ENCODE measurements at regions not wholly inside any gene's neighbourhood (a gene's known extent, or its start where the extent isn't known, plus 50 kb on each side); places are given as distances from the start of the nearest gene placed in this dataset.
"Not testable (repeated sequence)": the region's sequence is repeated elsewhere in the genome, so short reads cannot be mapped to it uniquely, and the experiment has no call there.

DNA sequence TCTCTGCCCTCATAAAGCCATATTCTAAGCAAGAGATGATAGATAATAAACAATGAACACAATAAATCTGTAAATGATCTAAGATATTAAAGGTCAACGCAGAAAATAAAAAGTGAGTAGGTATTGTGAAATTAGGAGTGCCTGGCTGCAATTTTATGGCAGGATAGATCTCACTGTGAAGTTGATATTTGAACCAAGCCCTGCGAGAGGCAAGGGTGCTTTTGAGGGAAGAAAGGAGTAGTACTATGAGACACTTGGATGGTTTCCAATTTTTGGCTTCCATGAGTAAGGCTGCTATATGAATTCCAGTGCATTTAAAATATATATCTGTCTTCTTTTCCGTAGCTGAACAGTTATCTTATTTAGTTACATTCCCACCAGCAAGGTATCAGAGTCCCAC lies 720.0 kb upstream of the CNTN5 start:
- no peak for DNase-seq (ENCODE audit: low read depth, low spot score)

DNA sequence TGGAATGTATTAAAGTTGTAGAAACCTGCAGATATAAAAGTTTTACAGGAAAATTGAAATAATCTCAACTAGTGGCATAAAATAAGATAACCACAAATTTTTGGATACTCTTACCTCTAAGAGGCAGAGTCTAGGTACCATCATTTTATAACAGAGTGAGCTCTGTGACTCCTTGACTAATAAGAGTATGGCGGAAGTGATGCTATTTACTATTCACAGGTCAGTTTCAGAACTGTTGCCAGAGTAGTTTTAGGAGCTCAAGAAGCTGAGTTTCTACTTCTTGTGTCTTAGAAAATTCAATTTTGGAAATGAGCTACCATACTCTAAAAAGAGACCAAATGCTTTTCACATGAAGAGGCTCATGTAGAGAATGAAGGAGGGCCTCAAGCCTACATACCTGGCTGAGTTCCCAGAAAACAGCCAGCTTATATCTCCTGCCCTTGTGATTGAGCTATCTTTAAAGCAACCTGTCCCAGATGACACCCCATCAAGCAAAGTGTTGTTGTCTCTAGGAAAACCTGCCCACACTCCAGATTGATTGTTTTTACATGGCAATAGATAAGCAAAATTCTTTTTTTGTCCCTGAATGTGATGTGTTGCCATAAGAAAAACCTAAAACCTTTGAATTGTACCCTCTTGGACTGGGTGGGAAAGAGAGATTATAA lies 712.8 kb upstream of the CNTN5 start:
- no peak for DNase-seq (ENCODE audit: low read depth, low spot score)

DNA sequence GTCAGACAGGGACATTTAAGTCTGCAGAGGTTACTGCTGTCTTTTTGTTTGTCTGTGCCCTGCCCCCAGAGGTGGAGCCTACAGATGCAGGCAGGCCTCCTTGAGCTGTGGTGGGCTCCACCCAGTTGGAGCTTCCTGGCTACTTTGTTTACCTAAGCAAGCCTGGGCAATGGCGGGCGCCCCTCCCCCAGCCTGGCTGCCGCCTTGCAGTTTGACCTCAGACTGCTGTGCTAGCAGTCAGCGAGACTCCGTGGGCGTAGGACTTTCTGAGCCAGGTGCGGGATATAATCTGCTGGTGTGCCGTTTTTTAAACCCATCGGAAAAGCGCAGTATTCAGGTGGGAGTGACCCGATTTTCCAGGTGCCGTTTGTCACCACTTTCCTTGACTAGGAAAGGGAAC lies 690.4 kb upstream of the CNTN5 start:
- not testable (repeated sequence) for DNase-seq (ENCODE audit: low read depth, low spot score)

DNA sequence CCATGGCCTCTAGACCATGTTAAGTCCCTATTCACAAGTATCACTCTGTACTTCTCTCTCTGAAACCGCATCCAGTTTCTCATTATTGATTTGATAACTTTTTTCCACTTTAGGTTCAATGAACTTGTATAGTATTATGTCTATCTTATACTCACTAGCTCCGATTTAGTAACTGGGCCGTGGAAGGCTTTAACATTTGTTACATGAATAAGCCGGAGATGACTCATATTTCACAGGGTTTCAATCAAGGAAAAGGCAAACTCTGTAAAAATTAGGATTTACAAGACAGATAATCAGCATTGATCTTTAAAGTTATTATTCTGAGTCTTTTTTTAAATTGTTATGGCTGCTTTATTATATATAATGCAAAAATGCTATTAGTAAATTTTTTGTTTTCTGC lies 662.2 kb upstream of the CNTN5 start:
- no peak for DNase-seq (ENCODE audit: low read depth, low spot score)

DNA sequence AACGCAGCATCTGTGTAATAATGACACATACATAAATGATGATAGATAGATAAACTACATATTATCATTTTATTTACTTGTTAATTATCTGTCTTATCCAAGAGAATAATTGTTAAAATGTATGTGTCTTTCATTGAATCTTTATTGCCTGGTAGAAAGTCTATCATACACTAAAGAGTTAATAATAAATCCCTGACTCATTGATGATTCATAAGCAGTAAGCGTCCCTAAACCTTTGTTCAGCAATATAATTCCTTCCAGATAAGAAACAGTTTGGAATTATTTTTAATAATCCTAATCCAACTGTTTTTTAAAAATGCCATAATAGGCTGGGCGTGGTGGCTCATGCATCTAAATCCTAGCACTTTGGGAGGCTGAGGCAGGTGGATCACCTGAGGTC lies 655.6 kb upstream of the CNTN5 start:
- DNase-seq (ENCODE audit: low read depth, low spot score): no peak

DNA sequence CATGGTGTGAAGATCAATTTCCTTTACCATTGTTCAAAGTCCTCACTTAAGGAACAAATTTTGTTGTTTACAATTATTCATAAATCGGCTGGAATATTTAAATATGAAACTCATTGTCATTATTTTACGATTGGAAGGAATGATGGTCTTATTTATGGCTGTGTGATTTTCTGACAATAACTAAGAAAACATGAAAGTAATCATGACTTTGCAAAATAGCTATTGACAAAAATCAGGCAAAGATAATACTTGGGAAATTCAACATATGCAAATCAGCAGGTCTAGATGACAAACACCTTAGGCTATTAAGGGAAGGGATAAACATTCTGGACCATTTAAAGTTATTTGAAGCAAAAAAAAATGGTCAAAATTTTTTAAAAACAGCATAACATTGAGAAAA lies 654.8 kb upstream of the CNTN5 start:
- no peak for DNase-seq (ENCODE audit: low read depth, low spot score)

DNA sequence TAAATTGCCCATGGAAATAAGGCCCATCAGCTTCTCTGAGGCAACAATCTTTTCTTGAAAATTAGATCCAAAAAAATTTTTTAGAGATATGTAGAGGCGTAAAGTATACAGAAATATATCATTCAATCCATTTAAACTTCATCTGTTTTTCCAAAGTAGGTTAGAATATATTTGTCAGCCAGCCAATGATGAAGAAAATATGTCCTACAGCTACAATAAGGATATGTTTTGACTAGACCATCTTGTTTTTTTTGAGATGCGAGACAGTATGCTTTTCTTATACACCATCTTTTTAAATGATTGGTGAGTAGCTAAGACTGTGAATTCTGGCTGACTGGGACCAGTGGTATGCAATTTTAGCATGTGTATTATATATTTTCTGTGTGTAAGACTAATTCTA lies 630.4 kb upstream of the CNTN5 start:
- DNase-seq (ENCODE audit: low read depth, low spot score): no peak

DNA sequence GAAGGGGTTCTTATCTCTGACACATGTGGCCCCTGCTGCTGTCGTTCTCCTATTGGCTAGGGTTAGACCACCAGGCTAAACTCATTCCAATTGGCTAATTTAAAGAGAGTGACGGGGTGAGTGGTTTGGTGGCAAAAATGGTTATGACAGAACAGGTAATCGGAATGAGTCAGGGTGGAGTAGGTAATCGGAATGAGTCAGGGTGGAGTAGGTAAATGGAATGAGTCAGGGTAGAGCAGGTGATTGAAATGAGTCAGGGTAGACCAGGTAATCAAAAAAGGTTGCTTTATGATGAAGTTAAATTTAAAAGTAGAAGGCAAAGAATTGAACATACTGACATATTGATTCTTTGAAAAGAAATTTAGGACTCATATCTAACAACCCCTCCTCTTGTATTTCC lies 626.2 kb upstream of the CNTN5 start:
- DNase-seq (ENCODE audit: low read depth, low spot score): not testable (repeated sequence)

DNA sequence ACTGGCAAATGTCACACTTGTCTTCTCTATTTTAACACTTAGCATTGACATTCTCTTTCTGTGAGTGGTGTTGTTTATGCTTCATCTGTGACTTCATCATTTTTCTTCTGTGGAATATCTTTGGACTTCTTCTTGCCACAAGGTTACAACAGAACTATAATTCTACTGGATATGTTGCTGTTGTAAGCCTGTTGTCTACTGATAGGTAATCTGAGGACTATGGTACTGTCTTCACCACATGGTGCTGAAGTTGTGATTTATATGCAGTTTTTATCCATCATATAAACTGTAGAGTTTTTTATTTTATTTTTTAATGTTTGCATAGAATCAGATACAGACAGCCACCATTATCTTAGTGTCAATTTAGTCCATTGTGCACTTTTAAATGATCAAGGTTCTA lies 622.2 kb upstream of the CNTN5 start:
- no peak for DNase-seq (ENCODE audit: low read depth, low spot score)

DNA sequence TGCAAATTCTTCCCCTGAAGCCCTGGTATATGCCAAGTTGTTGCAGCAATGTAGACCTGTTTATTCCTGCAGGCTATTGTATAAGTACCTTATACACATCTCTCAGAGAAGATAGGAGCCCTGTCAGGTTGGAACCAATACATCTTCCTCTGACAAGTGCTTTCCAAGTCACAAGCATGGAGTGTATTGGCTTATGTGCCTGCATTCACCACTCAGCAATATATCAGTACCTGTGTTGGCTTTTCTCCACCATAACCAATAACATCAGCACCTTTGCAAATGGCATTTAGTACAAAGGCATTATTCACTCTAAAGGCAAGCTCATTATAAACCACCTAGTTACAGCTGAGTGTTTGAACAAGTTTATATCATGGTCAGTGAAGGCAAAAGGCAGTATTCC lies 611.7 kb upstream of the CNTN5 start:
- DNase-seq (ENCODE audit: low read depth, low spot score): no peak

DNA sequence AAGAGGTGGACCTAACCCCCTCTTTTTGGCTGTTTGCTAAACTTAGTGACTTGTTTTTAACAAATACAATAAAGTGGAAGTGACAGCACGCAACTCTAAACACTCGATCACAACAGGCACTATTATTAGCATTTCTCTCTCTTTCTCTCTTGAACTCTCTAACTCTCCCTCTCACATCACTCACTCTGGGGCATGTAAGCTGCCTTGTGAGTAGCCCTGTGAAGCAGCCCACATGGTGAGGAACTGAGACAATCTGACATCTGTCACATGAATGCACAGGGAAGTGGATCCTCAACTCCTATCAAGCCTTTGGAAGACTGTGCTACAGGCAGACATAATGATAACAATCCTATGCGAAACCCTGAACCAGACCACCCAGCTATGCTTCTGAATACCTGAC lies 609.0 kb upstream of the CNTN5 start:
- DNase-seq (ENCODE audit: low read depth, low spot score): no peak

DNA sequence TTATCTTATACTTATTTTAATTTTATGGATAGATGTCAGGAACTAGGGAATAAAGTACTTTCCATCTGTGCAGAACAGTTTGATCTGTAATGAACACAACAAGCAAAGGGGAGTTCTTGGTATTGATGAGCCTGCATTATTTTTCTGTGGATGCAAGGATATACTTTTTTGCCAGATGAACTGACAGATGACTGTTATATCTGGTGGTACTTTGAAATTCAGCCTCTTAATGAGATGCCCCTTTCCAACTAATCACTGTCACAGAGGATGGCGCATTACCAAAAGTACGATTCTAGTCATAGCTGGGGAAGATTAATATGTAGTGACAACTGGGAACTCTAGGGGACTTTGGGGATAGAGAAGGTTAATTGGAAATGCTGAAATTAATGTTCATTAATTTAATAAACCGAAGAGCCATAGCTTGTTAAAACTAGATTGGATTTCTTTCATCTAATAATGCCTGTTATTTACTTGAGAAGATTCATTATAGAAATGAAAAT lies 603.4 kb upstream of the CNTN5 start:
- DNase-seq (ENCODE audit: low read depth, low spot score): no peak

DNA sequence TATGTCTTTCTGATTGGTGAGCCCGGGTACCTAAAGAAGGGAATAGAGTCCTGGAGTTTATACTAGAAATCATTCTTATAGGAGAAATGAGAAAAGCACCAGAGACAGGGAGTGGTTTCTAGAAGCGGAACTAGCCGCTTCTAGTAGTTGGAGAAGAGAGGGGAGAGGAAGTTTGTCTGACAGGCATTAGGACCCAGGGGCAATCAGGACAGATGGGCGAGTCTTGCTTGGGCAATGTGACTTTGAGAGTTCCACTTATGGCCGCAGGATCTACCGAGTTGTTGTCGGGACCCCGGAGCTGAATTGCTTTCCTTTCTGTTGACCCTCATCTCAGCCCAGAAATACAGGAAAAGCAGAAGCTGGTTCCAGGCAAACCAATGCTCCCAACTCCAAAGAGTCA lies 596.8 kb upstream of the CNTN5 start:
- no peak for DNase-seq (ENCODE audit: low read depth, low spot score)

DNA sequence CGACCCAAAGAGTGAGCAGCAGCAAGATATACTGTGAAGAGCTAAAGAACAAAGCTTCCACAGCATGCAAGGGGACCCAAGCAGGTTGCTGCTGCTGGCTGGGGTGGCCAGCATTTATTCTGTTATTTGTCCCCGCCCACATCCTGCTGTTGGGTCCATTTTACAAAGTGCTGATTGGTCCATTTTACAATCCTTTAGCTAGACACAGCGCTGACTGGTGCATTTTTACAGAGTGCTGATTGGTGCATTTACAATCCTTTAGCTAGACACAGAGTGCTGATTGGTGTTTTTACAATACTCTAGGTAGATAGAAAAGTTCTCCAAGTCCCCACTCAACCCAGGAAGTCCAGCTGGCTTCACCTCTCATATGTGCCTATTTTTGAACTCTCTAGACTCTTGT lies 596.0 kb upstream of the CNTN5 start:
- not testable (repeated sequence) for DNase-seq (ENCODE audit: low read depth, low spot score)

DNA sequence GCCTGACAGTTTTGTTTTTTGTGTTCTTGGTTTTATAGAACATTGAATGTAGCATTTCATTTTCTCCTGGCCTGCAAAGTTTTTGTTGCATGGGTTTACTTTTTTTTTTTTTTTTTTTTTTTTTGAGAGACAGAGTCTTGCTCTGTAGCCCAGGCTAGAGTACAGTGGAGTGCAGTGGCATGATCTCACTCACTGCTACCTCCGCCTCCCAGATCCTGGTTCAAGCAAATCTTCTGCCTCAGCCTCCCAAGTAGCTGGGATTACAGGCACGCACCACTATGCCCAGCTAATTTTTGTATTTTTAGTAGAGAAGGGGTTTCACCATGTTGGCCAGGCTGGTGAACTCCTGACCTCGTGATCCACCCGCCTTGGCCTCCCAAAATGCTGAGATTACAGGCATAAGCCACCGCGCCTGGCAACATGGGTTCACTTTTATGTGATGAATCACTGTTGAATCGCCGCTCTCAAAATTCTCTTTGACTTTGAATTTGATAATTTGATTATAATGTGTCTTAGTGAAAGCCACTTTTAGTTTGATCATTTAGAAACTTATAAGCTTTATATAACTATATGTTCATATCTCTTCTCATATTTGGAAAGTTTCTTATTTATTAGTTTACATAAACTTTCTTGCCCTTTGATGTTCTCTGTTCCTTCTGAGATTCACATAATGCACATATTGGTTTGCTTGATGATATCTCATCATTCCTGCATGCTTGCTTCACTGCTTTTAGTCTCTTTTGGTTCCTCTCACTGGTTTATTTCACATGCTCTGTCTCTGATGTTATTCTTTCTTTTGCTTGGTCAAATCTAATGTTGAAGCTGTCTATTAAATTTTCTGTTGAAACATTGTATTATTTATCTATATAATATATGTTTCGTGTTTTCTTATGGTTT lies 589.0 kb upstream of the CNTN5 start:
- no peak for DNase-seq (ENCODE audit: low read depth, low spot score)

DNA sequence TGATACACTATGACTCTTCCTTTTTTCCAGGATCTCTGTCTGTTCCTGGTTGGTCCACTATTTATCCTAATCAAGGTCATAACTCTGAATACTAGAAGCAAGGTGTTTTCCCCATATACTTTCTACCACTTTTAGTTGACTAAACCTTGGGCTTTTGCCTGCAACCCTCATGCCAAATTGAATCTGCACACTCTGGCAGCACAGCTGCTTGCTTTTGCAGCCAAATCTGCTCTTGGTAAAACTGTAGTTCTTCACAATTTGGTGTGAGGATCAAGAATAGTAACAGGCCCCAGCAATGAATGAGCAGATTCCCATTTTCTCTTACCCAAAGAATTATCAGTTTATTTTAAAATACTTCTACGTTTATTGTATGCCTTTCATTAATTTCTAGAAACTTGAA lies 586.5 kb upstream of the CNTN5 start:
- DNase-seq (ENCODE audit: low read depth, low spot score): no peak

DNA sequence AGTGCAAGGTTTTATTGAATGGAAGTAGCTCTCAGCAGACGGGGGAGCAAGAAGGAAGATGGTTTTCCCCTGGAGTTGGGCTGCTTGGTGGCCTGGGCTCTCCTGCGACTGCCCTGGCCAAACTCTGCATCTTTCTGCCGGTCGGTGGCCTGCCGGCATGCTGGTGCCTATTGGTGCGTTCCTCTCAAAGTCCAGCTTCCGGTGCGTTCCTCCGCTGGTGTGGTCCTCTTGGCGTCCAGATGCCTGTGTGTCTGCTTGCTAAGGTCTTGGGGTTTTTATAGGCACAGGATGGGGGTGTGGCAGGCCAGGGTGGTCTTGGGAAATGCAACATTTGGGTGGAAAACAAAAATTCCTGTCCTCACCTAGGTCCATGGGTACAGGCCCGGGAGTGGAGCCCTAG lies 567.4 kb upstream of the CNTN5 start:
- DNase-seq (ENCODE audit: low read depth, low spot score): no peak

DNA sequence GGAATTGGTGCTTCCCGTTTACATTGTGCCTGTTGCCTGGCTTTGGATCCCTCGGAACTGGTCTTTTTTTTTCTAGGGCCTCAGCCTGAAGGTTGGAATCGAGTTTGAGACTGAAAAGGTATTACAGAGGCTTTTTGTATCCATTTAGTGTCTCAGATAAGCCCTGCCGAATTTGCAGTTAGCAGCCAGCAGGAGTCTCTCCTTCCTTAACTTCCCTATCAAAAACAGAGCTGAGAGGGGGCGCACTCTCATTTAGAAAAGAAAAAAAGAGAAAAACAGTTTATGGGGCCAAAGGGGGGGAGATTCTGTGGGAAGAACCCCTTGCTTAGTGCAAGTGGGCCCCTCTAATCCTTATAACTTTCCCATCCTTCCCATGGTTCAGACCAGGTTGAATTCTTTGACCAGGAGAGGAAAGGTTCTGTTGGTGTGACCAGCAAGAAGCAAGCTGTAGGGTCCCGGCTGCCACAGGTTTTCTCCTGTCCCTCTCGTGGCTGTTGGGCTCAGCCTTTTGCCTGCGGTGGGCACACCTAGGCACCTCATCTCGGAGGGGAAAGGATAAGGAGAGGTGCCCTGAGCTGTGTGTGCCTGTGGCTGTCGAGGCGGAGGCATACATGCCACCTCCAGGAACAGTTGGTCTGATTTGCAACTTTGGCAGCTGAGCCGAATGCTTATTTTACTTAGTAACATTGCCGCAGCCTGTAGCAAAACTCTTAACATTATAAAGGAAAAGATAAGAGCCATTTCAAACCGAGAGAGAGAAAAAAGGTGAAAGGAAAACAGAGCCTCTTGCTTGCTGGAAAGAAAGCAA lies 565.0 kb upstream of the CNTN5 start:
- DNase-seq (ENCODE audit: low read depth, low spot score): no peak

DNA sequence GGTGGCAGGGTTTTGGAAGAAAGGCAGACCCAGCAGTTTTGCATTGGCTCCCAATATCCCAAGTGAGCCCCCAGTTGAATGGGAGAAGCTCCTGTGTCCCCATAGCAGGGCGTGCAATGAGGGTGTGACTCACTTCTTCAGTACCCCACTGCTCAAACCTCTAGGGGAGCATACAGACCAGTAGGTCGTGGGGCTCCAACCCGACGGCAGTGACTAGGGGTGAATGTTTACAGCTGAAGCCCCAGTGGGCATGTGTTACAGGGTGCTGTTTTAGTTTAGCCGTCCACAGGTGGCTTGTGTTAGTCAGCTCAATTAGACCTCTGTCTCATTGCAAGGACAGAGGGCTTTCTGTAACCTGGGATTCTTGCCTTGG lies 564.5 kb upstream of the CNTN5 start:
- no peak for DNase-seq (ENCODE audit: low read depth, low spot score)

DNA sequence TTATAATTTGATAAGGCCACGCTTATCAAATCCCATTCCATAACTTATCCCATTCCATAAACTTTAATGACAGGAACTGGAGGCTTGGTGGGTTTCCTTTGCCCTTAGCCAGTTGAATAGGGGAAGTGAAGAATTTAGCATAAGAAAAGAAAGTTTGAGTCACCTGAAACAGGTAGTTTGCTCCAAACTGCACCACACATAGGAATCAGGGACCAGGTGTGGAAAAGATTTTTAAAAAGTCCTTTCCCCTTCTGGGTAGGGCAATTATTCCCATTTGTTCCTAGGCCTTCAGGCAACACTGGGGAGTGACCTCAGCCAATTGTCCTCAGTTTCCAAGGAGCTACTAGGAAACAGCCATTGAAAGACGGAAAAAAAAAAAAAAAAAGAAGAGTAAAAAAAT lies 525.7 kb upstream of the CNTN5 start:
- DNase-seq (ENCODE audit: low read depth, low spot score): no peak

DNA sequence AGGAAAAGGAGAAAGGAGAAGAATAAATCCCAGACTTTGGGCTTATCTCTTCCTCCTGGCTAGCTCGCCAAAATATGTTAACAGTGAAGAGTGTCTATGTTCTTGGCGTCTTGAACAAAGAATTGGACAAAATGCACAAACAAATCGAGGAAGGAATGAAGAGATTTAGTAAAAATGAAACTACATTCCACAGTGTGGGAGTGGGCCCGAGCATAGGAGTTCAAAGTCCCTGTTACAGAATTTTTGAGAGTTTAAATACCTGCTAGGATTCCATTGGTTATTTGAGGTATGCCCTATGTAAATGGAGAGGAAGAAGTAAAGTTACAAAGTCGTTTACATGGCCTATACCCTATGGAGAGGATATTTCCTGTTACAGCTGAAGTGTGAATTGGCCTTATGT lies 525.1 kb upstream of the CNTN5 start:
- no peak for DNase-seq (ENCODE audit: low read depth, low spot score)

DNA sequence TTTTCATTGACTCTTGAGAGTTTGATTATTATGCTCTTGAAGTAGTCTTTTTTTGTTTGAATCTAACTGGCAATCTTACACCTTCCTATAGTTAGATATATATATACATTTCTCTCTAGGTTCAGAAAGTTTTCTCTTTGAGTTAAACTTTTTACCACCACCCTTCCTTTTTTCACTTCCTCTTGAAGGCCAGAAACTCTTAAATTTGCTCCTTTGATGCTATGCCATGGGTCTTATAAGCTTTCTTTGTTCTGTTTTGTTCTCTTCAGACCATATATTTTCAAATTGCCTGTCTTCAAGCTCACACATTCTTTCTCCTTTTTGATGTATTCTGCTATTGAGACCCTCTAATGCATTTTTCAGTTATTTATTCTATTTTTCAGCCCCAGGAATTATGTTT lies 513.5 kb upstream of the CNTN5 start:
- DNase-seq (ENCODE audit: low read depth, low spot score): no peak

Measured in brain pericyte (primary cell).